GM19395 (cell line): ENCODE measurements at regions not wholly inside any gene's neighbourhood (a gene's known extent, or its start where the extent isn't known, plus 50 kb on each side); places are given as distances from the start of the nearest gene placed in this dataset.
"Not testable (repeated sequence)": the region's sequence is repeated elsewhere in the genome, so short reads cannot be mapped to it uniquely, and the experiment has no call there.

Experiments used
- ATAC-seq: cut with Tn5 transposase; IDR thresholded peaks from one replicate; pipeline ENCODE4 v1.9.1; 2021; ENCODE audit warnings: mild to moderate bottlenecking, moderate library complexity; ENCODE audit not compliant: unreplicated experiment

- no peak for ATAC-seq
These were observed 176.6 kb downstream of the JCAD start for GRCh38 chr10:29882766-29883165.

GRCh38 chr10:29881811-29882210 lies 177.6 kb downstream of the JCAD start:
- no peak for ATAC-seq

- no peak for ATAC-seq
These were observed 178.0 kb downstream of the JCAD start for GRCh38 chr10:29881336-29881771.

- ATAC-seq, result no peak
These were observed 178.5 kb downstream of the JCAD start for GRCh38 chr10:29880856-29881255.

GRCh38 chr10:29879862-29880261 lies 179.5 kb downstream of the JCAD start:
- ATAC-seq, result no peak

GRCh38 chr10:29878492-29878891 lies 180.9 kb downstream of the JCAD start:
- no peak for ATAC-seq

GRCh38 chr10:29877793-29878491 lies 181.4 kb downstream of the JCAD start:
- ATAC-seq, result no peak

GRCh38 chr10:29876008-29876555 lies 183.3 kb downstream of the JCAD start:
- no peak for ATAC-seq

GRCh38 chr10:29874606-29875269 lies 184.6 kb downstream of the JCAD start:
- ATAC-seq, result no peak

- ATAC-seq, result no peak
These were observed 185.4 kb downstream of the JCAD start for GRCh38 chr10:29873941-29874484.

- ATAC-seq, result no peak
These were observed 188.8 kb downstream of the JCAD start for GRCh38 chr10:29870522-29871044.

- no peak for ATAC-seq
These were observed 189.8 kb downstream of the JCAD start for GRCh38 chr10:29869593-29869992.

GRCh38 chr10:29866356-29866755 lies 193.0 kb downstream of the JCAD start:
- ATAC-seq, result no peak

- no peak for ATAC-seq
These were observed 193.6 kb downstream of the JCAD start for GRCh38 chr10:29865700-29866355.

- no peak for ATAC-seq
These were observed 196.3 kb downstream of the JCAD start for GRCh38 chr10:29862923-29863614.

- ATAC-seq, result no peak
These were observed 197.4 kb downstream of the JCAD start for GRCh38 chr10:29861811-29862505.

- not testable (repeated sequence) for ATAC-seq
These were observed 198.2 kb downstream of the JCAD start for GRCh38 chr10:29861231-29861630.

GRCh38 chr10:29860166-29860565 lies 199.2 kb downstream of the JCAD start:
- no peak for ATAC-seq

GRCh38 chr10:29859521-29860130 lies 199.8 kb downstream of the JCAD start:
- ATAC-seq, result no peak
